ENCODE measurements at regions not wholly inside any gene's neighbourhood (a gene's known extent, or its start where the extent isn't known, plus 50 kb on each side); places are given as distances from the start of the nearest gene placed in this dataset.

DNA sequence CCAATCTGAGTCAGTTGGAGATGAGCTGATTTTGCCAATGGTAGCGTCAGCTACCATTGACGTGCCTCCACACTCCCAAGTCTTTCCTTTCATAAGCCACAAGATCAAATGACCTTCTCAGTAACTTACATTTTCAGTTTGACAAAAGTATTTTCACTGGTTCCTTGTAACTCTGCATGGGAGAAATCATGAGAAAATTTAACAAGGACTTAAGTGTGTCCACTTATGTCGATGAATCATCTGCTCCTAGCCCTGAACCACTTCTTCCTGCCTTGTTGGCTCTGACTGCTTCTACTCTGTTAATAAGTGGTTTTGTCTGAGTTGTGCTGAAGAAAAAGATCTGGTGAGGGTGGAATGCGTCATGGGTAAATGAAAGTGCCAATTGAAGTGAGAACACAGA, 101.2 kb downstream of the NFKBIZ start:
- Mint-ChIP-seq H3K27me3 (no peaks in the 10 kb centered on the region), H3K36me3 (ENCODE audit: low read depth) (no peaks in the 10 kb centered on the region), H3K27ac (peak overlapping the region; percentile 31), H3K4me3 (no peak overlapping the region), H3K9me3 (no peaks in the 10 kb centered on the region), H3K4me1 (ENCODE audit: low read depth) (peaks cover 19% of the 10 kb centered on the region)
- CTCF ChIA-PET, result interaction anchor here (2.0 kb wide), 1 partner anchor 138 kb away, joined by 4 read pairs; no protein-coding TSS in a partner anchor
- DNase-seq, result peak; percentile 46
- TF ChIP-seq, protein P1, sequence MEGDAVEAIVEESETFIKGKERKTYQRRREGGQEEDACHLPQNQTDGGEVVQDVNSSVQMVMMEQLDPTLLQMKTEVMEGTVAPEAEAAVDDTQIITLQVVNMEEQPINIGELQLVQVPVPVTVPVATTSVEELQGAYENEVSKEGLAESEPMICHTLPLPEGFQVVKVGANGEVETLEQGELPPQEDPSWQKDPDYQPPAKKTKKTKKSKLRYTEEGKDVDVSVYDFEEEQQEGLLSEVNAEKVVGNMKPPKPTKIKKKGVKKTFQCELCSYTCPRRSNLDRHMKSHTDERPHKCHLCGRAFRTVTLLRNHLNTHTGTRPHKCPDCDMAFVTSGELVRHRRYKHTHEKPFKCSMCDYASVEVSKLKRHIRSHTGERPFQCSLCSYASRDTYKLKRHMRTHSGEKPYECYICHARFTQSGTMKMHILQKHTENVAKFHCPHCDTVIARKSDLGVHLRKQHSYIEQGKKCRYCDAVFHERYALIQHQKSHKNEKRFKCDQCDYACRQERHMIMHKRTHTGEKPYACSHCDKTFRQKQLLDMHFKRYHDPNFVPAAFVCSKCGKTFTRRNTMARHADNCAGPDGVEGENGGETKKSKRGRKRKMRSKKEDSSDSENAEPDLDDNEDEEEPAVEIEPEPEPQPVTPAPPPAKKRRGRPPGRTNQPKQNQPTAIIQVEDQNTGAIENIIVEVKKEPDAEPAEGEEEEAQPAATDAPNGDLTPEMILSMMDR (IDR thresholded peaks at IDR 0.05), result no peak
- peak; percentile 90 for ATAC-seq
- intact Hi-C loops (cut with micrococcal nuclease), result no loop called here
- POLR2A ChIA-PET, result no interaction called here

GRCh38 chr3:101950985-101951733, 101.8 kb downstream of the NFKBIZ start:
- POLR2A ChIA-PET, result no interaction called here
- ATAC-seq, result peak; percentile 3

DNA sequence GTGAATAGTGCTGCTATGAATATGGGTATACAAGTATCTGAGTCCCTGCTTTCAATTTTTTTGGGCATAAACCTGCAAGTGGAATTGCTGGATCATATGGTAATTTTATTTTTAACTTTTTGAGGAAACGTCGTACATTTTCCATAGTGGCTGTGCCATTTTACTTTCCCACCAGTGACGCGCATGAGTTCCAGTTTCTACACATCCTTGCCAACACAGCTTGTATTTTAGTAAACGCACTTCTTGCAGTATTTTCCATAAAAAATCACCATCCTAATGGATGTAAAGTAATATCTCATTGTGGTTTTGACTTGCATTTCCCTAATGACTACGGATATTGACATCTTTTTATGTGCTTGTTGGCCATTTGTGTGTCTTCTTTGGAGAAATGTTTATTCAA, 105.0 kb downstream of the NFKBIZ start:
- intact Hi-C loops (cut with micrococcal nuclease), result no loop called here

More at GRCh38 chr3:101950985-101951733, 101.8 kb downstream of the NFKBIZ start:
- DNase-seq, result no peak
- Mint-ChIP-seq H3K4me1 (ENCODE audit: low read depth) (peaks cover 13% of the 10 kb centered on the region), H3K27ac (no peak overlapping the region), H3K27me3 (no peaks in the 10 kb centered on the region), H3K9me3 (no peaks in the 10 kb centered on the region), H3K4me3 (no peak overlapping the region), H3K36me3 (ENCODE audit: low read depth) (no peaks in the 10 kb centered on the region)
- CTCF ChIA-PET, result interaction anchor here (0.7 to 2.0 kb wide), 7 partner anchors 13 to 273 kb away, joined by 3 to 4 read pairs (median 3); no protein-coding TSS in a partner anchor
- TF ChIP-seq, protein P1 (IDR thresholded peaks at IDR 0.05), result no peak
- intact Hi-C loops (cut with micrococcal nuclease), result no loop called here

DNA sequence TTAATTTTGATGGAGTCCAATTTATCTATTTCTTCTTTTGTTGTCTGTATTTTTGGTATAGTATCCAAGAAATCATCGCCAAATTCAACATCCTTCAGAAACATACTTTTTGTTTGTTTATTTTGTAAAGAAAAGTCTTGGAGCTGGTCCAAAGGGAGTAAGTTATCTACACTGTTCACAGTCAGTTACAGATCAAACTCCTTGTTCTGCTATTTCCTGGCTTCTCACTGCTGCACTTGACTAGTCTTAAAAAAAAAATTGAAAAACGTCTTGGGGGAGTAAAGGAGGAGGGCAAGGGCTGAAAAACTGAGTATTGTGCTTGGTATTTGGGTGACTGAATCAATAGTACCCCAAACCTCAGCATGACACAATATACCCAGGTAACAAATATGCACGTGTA, 105.6 kb downstream of the NFKBIZ start:
- TF ChIP-seq, protein P1 (IDR thresholded peaks at IDR 0.05), result no peak
- DNase-seq (no peak), ATAC-seq (no peak)
- H3K4me3 Mint-ChIP-seq, result no peak overlapping the region
- peaks cover 9% of the 10 kb centered on the region for H3K4me1 Mint-ChIP-seq (ENCODE audit: low read depth)
- POLR2A ChIA-PET, result interaction anchor here (0.7 kb wide), 1 partner anchor 148 kb away, joined by 4 read pairs; no protein-coding TSS in a partner anchor
- no peaks in the 10 kb centered on the region for H3K9me3 Mint-ChIP-seq
- no peaks in the 10 kb centered on the region for H3K27me3 Mint-ChIP-seq
- no peak overlapping the region for H3K27ac Mint-ChIP-seq
- CTCF ChIA-PET, result no interaction called here
- H3K36me3 Mint-ChIP-seq (ENCODE audit: low read depth), result no peaks in the 10 kb centered on the region
- intact Hi-C loops (cut with micrococcal nuclease), result no loop called here

More for the DNA sequence above, 105.0 kb downstream of the NFKBIZ start:
- ChIA-PET POLR2A (interaction anchor here (0.7 kb wide), 1 partner anchor 149 kb away, joined by 4 read pairs; no protein-coding TSS in a partner anchor), CTCF (no interaction called here)
- Mint-ChIP-seq H3K4me3 (no peak overlapping the region), H3K9me3 (no peaks in the 10 kb centered on the region), H3K27ac (no peak overlapping the region), H3K4me1 (ENCODE audit: low read depth) (peaks cover 10% of the 10 kb centered on the region), H3K36me3 (ENCODE audit: low read depth) (no peaks in the 10 kb centered on the region), H3K27me3 (no peaks in the 10 kb centered on the region)
- TF ChIP-seq, protein P1 (IDR thresholded peaks at IDR 0.05), result no peak
- DNase-seq (no peak), ATAC-seq (no peak)

DNA sequence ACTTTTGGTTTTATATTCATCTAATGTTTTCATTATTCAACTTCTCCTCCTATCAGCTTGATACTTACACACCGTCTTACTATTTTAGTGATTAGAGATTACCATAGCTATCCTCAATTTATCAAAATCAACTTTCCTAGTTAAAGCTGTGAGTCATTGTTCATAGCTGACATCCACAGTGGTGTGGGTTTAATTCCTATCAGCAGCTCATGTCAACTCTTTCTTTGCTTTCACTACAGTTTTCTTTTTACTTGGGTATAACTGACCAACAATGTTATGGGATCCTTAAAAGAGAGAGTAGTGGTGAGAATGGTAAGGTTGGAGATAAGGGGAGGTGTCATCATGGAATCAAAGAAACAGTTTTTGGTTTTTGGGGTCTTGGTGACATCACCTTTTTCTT, 112.7 kb downstream of the NFKBIZ start:
- Mint-ChIP-seq H3K4me1 (ENCODE audit: low read depth) (peaks cover 23% of the 10 kb centered on the region), H3K9me3 (peaks cover 4% of the 10 kb centered on the region), H3K4me3 (no peak overlapping the region), H3K36me3 (ENCODE audit: low read depth) (no peaks in the 10 kb centered on the region), H3K27ac (no peak overlapping the region), H3K27me3 (no peaks in the 10 kb centered on the region)
- CTCF ChIA-PET, result interaction anchor here (1.1 kb wide), 1 partner anchor 34 kb away, joined by 3 read pairs; no protein-coding TSS in a partner anchor
- DNase-seq, result no peak
- TF ChIP-seq, protein P1 (IDR thresholded peaks at IDR 0.05), result no peak
- intact Hi-C loops (cut with micrococcal nuclease), result no loop called here
- no peak for ATAC-seq
- POLR2A ChIA-PET, result interaction anchor here (0.9 kb wide), 1 partner anchor 113 kb away, joined by 3 read pairs; the partner anchor contains the start of gene NFKBIZ

Data from activated CD8-positive, alpha-beta T cell treated with anti-CD3 and anti-CD28 coated beads for 36 hours (primary cell).